GM19372 (cell line): ENCODE measurements at regions not wholly inside any gene's neighbourhood (a gene's known extent, or its start where the extent isn't known, plus 50 kb on each side); places are given as distances from the start of the nearest gene placed in this dataset.
"Not testable (repeated sequence)": the region's sequence is repeated elsewhere in the genome, so short reads cannot be mapped to it uniquely, and the experiment has no call there.

Experiments used
- ATAC-seq: cut with Tn5 transposase; IDR thresholded peaks from one replicate; pipeline ENCODE4 v1.9.1; 2021; ENCODE audit warnings: mild to moderate bottlenecking, low read depth, moderate library complexity; ENCODE audit not compliant: unreplicated experiment

GRCh38 chr7:10325395-10325794, 648.3 kb upstream of the PHF14 start:
- ATAC-seq: no peak

- no peak for ATAC-seq
Observed at GRCh38 chr7:10343108-10343507, 630.6 kb upstream of the PHF14 start.

- ATAC-seq: no peak
Observed at GRCh38 chr7:10346032-10346431, 627.6 kb upstream of the PHF14 start.

GRCh38 chr7:10355816-10356215, 617.9 kb upstream of the PHF14 start:
- ATAC-seq: no peak

- ATAC-seq: no peak
Observed at GRCh38 chr7:10360050-10360449, 613.6 kb upstream of the PHF14 start.

GRCh38 chr7:10401793-10402192, 571.9 kb upstream of the PHF14 start:
- ATAC-seq: no peak

GRCh38 chr7:10412422-10413019, 561.2 kb upstream of the PHF14 start:
- no peak for ATAC-seq

GRCh38 chr7:10418985-10419384, 554.7 kb upstream of the PHF14 start:
- ATAC-seq: no peak

GRCh38 chr7:10429031-10429430, 544.6 kb upstream of the PHF14 start:
- no peak for ATAC-seq

- no peak for ATAC-seq
Observed at GRCh38 chr7:10429511-10429910, 544.2 kb upstream of the PHF14 start.

GRCh38 chr7:10436302-10436701, 537.4 kb upstream of the PHF14 start:
- no peak for ATAC-seq

- ATAC-seq: no peak
Observed at GRCh38 chr7:10439027-10439426, 534.6 kb upstream of the PHF14 start.

GRCh38 chr7:10455936-10456335, 517.7 kb upstream of the PHF14 start:
- ATAC-seq: no peak

- ATAC-seq: no peak
Observed at GRCh38 chr7:10460474-10460873, 513.2 kb upstream of the PHF14 start.

- ATAC-seq: no peak
Observed at GRCh38 chr7:10463701-10464100, 510.0 kb upstream of the PHF14 start.

- ATAC-seq: not testable (repeated sequence)
Observed at GRCh38 chr7:10465536-10465935, 508.1 kb upstream of the PHF14 start.

- ATAC-seq: no peak
Observed at GRCh38 chr7:10468908-10469307, 504.8 kb upstream of the PHF14 start.

- ATAC-seq: no peak
Observed at GRCh38 chr7:10469476-10469875, 504.2 kb upstream of the PHF14 start.

- no peak for ATAC-seq
Observed at GRCh38 chr7:10471280-10472058, 502.2 kb upstream of the PHF14 start.

- ATAC-seq: no peak
Observed at GRCh38 chr7:10472115-10472514, 501.6 kb upstream of the PHF14 start.

- ATAC-seq: no peak
Observed at GRCh38 chr7:10473569-10473968, 500.1 kb upstream of the PHF14 start.

- ATAC-seq: no peak
Observed at GRCh38 chr7:10474048-10474447, 499.6 kb upstream of the PHF14 start.
